Kidney glomerular epithelial cell (primary cell): ENCODE measurements at regions not wholly inside any gene's neighbourhood (a gene's known extent, or its start where the extent isn't known, plus 50 kb on each side); places are given as distances from the start of the nearest gene placed in this dataset.
"Not testable (repeated sequence)": the region's sequence is repeated elsewhere in the genome, so short reads cannot be mapped to it uniquely, and the experiment has no call there.

ENCODE experiments used
- DNase-seq: peaks from one replicate; lab custom pipeline; 2025; lab: John Stamatoyannopoulos, UW

- no peak for DNase-seq
These were observed 216.9 kb upstream of the SMLR1 start for GRCh38 chr6:130610303-130610702.

DNA sequence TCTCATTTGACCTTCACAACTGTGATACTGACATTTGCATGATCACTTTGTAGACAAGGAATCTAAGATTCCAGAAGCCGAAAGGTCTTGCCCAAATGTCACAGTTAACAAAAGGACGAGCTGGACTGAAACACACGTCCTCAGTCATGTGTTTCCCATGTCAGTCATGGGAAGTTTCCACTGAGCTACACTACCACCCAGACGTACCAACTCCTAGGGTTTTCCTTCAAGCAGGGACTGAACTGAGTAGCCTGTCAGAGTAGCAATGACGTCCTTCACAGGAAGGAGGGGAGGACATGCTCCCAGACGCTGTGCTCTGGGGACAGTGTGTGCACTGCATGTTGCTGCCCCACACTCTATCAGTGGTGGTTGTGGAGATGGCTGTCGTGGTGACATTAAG is 215.8 kb upstream of the SMLR1 start:
- no peak for DNase-seq

GRCh38 chr6:130613176-130613575 is 214.0 kb upstream of the SMLR1 start:
- DNase-seq = no peak

DNA sequence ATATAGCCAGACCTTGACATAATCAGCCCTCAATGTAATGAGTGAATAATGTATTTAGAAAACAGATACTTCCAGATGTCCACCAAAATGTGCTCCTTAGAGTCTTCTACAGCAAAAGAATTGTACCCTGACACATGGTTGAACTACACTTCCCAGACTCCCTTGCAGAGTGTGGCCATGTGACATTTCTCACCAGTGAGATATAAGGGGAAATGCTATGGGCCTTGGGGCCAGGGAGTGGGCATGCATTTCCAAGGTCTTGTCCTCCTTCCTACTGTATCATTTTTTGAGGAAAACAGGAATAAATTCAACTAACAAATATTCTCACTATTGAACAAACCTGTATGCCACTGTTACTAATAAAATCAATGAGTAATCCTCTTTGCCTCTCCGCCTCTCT is 211.4 kb upstream of the SMLR1 start:
- DNase-seq = no peak

DNA sequence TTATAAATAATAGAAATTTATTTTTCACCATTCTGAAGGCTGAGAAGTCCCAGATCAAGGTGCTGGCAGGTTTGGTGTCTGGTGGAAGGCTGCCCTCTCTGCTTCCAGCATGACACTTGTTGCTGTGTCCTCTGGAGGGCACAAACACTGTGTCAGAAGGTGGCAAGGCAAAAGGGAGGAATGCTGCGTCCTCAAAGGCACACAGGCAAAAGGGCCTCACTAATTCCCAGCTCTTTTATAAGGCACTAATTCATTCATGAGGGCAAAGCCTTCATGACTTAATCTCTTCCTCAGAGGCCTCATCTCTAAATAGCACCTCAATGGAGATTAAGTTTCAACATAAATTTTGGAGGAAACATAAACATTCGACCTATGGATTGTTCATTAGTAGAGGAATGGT is 209.5 kb upstream of the SMLR1 start:
- no peak for DNase-seq

- not testable (repeated sequence) for DNase-seq
These were observed 208.4 kb upstream of the SMLR1 start for GRCh38 chr6:130618806-130619205.

DNA sequence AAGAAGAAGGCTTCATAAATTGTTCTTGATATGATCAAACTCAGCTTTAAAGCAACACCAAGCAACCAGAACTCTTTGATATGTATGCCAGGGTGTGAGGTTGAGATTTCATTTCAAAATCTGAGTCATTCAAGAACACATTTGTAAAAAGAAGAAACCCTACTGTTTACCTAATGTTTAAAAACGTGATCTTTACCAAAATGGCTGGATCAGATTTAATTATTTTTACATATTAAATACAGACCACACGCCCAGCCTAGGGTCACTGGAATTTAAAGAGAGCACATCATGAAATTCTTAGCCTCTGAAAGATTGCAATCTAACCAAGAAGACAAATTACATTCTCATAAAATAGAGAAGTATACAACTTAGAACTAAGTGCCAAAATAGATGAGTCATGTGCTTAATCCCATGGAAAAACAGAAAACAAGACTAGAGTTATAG is 206.8 kb upstream of the SMLR1 start:
- no peak for DNase-seq

DNA sequence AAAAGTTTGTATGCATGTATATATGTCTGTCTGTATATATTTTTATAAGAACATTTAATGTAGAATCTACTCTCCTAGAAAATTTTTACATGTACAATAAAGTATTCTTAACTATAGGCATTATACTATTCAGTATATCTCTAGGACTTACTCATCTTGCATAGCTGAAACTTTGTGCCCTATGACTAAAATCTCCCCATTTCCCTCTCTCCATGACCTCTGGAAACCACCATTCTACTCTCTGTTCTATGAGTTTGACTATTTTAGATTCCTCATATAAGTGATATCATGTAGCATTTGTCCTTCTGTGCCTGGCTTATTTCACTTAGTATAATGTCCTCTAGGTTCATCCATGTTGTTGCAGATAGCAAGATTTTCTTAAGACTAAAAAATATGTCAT is 205.1 kb upstream of the SMLR1 start:
- DNase-seq = no peak

DNA sequence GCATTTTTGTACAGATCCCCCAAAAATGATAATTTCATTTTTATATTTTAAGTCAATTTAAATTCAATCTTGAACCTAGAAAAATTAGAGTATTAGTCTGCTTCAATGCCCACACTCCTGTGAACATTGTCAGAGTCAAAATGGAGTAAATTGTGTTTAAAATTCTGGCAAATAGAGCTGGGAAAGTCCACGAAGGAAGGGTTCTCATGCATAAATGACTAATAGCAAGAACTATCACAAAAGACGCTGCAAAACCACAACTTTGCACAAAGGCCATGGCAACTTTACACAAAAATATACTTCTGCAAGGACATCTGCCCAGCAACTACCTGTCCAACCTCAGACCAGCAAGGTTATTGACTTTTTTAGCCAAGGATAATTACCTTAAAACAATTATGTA is 203.2 kb upstream of the SMLR1 start:
- no peak for DNase-seq

- DNase-seq = no peak
These were observed 201.2 kb upstream of the SMLR1 start for GRCh38 chr6:130625825-130626527.

DNA sequence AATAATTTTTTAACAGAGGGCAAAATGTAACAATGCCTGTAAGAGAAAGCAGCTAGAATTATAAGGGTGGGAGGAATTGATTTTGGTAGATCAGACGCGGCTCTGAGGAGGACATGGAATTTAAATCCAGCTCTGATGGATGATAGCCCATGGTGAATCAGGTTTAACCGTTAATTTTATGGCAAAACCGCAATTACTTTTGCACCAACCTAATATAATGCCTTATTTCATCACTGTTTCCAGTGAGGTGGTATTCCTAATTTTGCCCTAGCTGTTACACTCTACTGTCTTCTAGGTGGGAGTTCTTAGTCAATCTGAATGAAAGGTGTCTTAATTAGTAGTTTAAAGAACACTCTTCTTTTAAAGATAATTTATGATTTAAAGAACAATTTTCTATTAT is 198.3 kb upstream of the SMLR1 start:
- no peak for DNase-seq

DNA sequence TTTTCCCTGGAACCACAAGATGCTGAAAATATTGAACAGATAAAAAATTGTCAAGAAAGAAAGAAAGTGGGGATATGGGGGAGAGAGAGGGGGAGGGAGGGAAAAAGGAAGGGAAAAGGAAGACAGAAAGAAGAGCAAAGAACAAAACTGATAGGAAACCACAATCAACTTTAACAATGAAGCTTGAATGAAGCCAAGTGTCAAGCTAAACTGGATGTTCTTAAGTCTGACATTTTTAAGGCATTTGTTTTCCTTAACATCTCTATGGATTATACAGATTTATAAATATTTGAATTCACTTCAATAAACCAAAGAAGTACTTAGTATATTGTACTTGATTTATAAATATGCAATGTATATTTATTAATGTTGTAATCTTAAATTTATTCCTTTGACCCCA is 197.6 kb upstream of the SMLR1 start:
- no peak for DNase-seq

- peak; percentile 9 for DNase-seq
These were observed 194.9 kb upstream of the SMLR1 start for GRCh38 chr6:130632277-130632676.

DNA sequence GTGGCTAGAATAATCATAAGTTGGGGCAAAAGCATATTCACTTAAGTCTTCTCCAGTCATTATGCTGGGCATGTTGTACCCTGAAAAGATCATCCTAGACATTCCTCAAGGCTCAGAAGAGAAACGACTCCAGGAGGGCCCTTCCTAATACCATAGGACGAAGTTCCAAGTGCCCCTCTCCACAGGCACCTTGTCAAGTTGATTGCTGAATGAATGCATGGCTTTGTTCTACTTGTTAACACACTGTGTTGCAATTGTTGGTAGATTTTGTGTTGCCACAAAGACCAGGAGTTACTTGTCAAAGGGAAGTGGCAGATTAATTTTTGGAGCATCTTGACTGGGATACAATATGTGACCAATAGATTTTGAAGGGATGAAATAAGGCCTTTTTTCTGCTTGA is 194.3 kb upstream of the SMLR1 start:
- no peak for DNase-seq

- no peak for DNase-seq
These were observed 183.8 kb upstream of the SMLR1 start for GRCh38 chr6:130643361-130643760.

DNA sequence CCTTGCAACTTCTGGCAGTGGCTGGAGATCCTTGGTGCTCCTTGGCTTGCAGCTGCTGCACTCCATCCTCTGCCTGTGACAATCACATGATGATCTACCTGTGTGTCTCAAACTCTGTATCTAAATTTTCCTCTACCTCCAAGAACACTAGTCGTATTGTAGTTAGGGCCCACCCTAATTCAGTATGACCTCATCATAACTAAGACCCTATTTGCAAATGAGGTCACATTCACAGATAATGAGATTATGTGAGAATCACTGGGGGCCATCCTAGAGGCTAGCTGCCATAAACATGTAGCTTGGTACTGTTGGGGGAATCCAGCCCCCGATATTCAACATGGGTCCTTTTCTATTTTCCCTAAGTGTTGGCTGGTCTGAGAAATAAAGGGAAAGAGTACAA is 183.0 kb upstream of the SMLR1 start:
- DNase-seq = no peak

GRCh38 chr6:130644769-130645168 is 182.4 kb upstream of the SMLR1 start:
- DNase-seq = not testable (repeated sequence)

- DNase-seq = no peak
These were observed 180.0 kb upstream of the SMLR1 start for GRCh38 chr6:130647246-130647645.

- DNase-seq = no peak
These were observed 171.6 kb upstream of the SMLR1 start for GRCh38 chr6:130655586-130655985.

GRCh38 chr6:130661077-130661476 is 166.1 kb upstream of the SMLR1 start:
- no peak for DNase-seq

DNA sequence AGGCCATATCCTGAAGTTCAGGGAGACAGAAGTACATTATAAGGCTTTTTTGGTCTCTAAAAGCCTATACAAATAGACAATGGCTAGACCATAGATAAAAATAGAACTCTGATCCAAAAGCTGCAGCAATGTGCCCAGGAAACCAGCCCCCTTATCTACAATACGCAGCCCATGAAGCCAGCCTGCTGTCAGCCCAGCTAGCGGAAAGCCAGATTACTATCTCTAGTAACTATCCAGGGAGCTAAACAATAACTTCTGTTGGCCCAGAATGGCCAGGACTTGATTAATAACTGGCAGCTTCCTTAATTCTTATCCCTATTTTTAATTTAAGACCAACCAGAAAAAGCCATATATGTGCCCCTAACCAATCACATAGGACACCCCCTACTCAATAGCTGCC is 160.4 kb upstream of the SMLR1 start:
- DNase-seq = no peak

DNA sequence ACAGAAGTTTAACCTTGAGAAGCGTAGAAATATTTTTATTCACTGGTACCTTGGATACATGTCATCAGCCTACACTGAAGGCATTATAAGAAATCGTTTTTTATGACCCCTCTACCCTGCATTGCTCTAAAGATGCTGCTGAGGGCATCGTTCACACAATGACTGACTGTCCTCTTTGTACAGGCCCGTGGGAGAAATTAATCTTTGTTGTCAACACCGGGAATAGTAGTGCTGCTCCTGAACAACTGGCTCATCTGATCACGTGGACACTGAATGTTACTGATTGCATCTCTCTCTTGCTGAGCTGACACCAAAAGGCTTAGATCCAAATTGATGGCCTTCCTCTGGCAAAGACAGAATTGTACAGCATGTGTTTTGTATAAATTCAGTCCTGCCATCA is 157.1 kb upstream of the SMLR1 start:
- no peak for DNase-seq

GRCh38 chr6:130671119-130671518 is 156.1 kb upstream of the SMLR1 start:
- DNase-seq = no peak

- no peak for DNase-seq
These were observed 155.6 kb upstream of the SMLR1 start for GRCh38 chr6:130671577-130671976.

GRCh38 chr6:130672153-130672552 is 155.1 kb upstream of the SMLR1 start:
- no peak for DNase-seq
